ENCODE measurements at regions not wholly inside any gene's neighbourhood (a gene's known extent, or its start where the extent isn't known, plus 50 kb on each side); places are given as distances from the start of the nearest gene placed in this dataset.

DNA sequence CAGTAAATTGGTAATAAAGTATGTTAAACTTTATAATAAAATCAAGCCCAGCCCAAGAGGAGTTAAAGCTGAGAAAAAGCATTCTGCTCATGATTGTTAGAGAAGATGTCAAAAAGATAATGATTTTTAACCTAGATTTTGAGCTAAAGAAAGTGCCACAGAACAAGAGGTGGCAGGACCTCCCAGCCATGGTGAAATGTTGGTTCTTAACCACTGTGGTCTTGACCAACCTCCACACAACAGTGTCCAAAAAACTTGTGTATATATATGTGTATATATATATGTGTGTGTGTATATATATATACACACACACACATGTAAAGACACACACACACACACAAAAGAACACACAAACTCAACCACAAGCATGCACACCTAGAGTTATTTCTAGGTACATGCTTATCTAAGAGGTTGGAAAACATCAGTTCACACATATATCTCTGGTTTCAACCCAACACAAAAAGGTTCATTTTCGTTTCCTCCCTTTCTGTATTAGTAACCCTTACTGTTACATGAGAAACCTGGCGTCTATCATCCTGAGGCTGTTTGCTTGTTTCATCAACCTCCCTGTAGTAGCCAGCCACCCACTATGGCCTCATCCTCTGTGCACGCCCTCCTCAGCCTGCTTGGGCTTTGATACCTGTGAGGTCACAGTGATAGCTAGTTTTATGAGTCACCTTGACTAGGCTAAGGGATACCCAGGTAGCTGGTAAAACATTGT lies 631.8 kb upstream of the ID2 start:
- in situ Hi-C loops (cut with MboI; ENCODE audit: low sequenced_read_pairs): no loop called here
- H3K9me3 ChIP-seq: no peaks in the 10 kb centered on the region

DNA sequence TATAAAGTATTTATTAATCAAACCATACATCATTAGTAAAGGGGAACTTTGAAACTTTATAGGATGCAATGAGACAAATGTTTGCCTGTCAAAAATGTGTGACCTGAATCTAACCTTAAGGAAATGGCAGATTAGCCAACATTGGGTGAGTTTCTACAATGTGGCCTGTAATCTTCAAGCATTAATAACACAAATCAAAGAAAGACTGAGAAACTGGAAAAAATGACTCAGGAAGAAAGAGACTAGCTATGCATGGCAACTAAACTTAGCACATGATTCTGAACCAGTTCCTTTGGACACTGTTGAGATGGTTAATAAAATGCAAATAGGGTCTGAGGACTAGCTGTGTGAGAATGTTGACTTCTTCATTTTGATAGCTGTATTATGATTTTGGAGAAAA lies 628.6 kb upstream of the ID2 start:
- Histone ChIP-seq H3K4me3 (no peak overlapping the region), H3K27me3 (ENCODE audit: low read depth) (no peaks in the 10 kb centered on the region), H3K4me1 (no peaks in the 10 kb centered on the region), H3K9me3 (no peaks in the 10 kb centered on the region), H3K36me3 (replicated peaks) (no peaks in the 10 kb centered on the region)
- no peak for DNase-seq (ENCODE audit: low spot score in 2 of 2)
- in situ Hi-C loops (cut with MboI; ENCODE audit: low sequenced_read_pairs): no loop called here

More for the DNA sequence above, 631.8 kb upstream of the ID2 start:
- no peaks in the 10 kb centered on the region for H3K27me3 ChIP-seq (ENCODE audit: low read depth)
- no peak overlapping the region for H3K4me3 ChIP-seq
- DNase-seq (ENCODE audit: low spot score in 2 of 2): no peak
- no peaks in the 10 kb centered on the region for H3K36me3 ChIP-seq (replicated peaks)
- H3K4me1 ChIP-seq: no peaks in the 10 kb centered on the region

DNA sequence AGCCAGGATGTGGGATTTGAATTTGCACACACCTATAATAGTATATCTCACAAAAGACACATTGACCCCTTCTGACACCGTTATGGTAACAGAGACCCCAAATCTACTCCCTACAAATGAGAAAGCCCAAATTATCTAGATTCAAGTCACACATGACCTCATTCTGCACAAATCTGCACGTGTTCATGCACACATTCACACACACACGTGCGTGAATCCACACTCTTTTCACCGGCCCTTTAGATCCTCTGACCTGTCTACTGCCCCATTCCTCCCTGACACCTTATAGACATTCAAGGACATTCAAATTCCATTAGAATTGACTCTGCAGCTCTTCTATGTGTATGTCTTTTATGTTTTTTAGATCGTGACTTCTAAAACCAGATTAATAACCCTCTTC lies 627.8 kb upstream of the ID2 start:
- H3K4me1 ChIP-seq: no peaks in the 10 kb centered on the region
- DNase-seq (ENCODE audit: low spot score in 2 of 2): no peak
- no peaks in the 10 kb centered on the region for H3K36me3 ChIP-seq (replicated peaks)
- no peaks in the 10 kb centered on the region for H3K9me3 ChIP-seq
- H3K4me3 ChIP-seq: no peak overlapping the region
- no peaks in the 10 kb centered on the region for H3K27me3 ChIP-seq (ENCODE audit: low read depth)
- in situ Hi-C loops (cut with MboI; ENCODE audit: low sequenced_read_pairs): no loop called here

DNA sequence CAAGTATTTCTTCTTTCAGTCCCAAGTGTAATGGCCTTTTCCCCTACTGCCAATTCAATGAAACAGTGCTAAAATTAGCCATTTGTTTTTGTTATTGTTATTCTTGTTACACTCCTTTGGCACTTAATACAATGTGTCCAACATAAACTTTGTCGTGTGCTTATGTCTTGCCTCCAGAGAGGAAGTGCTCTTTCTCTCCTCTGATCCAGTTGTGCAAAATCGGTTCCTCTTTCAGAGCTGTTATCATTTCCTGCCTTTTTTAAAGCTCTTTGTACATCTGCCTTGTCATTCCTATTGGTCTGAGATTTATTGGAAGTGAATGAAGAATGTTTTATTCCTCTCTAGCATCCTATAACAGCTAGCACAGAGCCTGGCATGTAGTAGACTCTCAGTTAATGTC lies 623.2 kb upstream of the ID2 start:
- H3K9me3 ChIP-seq: no peaks in the 10 kb centered on the region
- no peak for DNase-seq (ENCODE audit: low spot score in 2 of 2)
- H3K4me3 ChIP-seq: no peak overlapping the region
- no peaks in the 10 kb centered on the region for H3K27me3 ChIP-seq (ENCODE audit: low read depth)
- no peaks in the 10 kb centered on the region for H3K4me1 ChIP-seq
- in situ Hi-C loops (cut with MboI; ENCODE audit: low sequenced_read_pairs): no loop called here
- no peaks in the 10 kb centered on the region for H3K36me3 ChIP-seq (replicated peaks)

DNA sequence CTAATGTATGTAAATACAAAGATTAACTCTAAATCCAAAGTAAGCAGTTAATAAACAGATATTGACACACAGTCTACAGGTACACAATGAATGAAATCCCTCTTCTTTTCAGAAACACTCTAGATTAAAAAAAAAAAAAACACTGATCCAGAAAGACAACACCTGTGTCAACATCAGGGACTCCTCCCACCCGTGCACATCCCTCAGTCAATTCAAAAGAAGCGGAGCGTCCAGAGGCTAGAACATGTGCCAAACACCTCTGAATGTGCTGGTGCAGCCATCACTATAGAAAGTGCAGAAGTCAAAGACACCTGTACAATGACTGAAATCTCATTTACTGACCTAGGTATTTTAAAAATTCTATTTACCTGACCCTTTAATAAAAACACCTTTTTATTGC lies 622.6 kb upstream of the ID2 start:
- H3K27me3 ChIP-seq (ENCODE audit: low read depth): no peaks in the 10 kb centered on the region
- in situ Hi-C loops (cut with MboI; ENCODE audit: low sequenced_read_pairs): no loop called here
- DNase-seq (ENCODE audit: low spot score in 2 of 2): no peak
- no peaks in the 10 kb centered on the region for H3K36me3 ChIP-seq (replicated peaks)
- H3K4me3 ChIP-seq: no peak overlapping the region
- H3K9me3 ChIP-seq: no peaks in the 10 kb centered on the region
- H3K4me1 ChIP-seq: no peaks in the 10 kb centered on the region

DNA sequence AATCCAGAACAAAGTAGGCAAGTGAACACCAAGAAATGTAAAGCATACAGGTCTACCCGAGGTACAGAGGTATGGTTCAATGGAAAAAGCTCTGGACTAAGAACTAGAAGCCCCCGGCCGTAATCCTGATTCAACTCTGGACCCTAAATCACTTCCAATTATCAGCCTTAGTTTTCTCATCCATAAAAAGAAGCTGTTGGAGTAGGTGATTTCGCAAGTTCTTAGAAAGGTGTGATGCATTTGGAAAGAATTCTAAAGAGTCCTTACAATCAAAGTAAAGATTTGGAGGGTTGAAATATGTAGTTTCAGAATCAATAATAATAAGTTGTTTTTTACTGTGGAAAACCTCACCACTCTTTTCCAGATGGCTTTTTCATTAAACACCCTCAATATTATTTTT lies 622.1 kb upstream of the ID2 start:
- in situ Hi-C loops (cut with MboI; ENCODE audit: low sequenced_read_pairs): no loop called here
- H3K9me3 ChIP-seq: no peaks in the 10 kb centered on the region
- H3K27me3 ChIP-seq (ENCODE audit: low read depth): no peaks in the 10 kb centered on the region
- no peaks in the 10 kb centered on the region for H3K4me1 ChIP-seq
- no peak overlapping the region for H3K4me3 ChIP-seq
- no peak for DNase-seq (ENCODE audit: low spot score in 2 of 2)
- H3K36me3 ChIP-seq (replicated peaks): no peaks in the 10 kb centered on the region

DNA sequence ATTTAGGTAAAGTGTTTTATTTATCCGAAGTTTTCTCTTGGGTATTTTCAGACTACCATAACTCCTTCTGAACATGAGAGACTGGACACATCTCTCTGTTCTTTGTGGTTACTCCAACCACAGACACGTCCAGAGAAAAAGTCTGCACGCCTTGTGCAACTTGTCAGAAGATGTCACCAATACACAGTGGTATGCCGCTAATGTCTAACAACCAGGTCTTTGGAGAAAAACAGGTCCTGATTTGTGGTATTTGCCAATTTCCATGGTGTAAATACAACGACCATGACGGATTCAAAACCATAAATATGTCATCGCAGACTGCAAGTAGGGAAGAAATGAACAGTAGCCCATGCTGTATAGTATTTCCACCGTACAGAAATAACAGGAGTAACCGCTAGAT lies 620.6 kb upstream of the ID2 start:
- Histone ChIP-seq H3K4me3 (no peak overlapping the region), H3K36me3 (replicated peaks) (no peaks in the 10 kb centered on the region), H3K27me3 (ENCODE audit: low read depth) (no peaks in the 10 kb centered on the region), H3K9me3 (no peaks in the 10 kb centered on the region), H3K4me1 (no peaks in the 10 kb centered on the region)
- in situ Hi-C loops (cut with MboI; ENCODE audit: low sequenced_read_pairs): no loop called here
- no peak for DNase-seq (ENCODE audit: low spot score in 2 of 2)

DNA sequence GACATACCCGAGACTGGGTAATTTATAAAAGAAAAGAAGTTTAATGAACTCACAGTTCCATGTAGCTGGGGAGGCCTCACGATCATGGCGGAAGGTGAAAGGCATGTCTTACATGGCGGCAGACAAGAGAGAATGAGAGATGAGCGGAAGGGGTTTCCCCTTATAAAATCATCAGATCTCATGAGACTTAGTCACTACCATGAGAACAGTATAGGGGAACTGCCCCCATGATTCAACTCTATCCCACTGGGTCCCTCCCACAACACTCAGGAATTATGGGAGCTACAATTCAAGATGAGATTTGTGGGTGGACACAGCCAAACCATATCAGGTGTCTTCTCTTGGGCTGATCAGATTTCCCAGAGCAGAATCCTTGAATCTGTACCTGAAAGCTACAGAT lies 617.3 kb upstream of the ID2 start:
- DNase-seq (ENCODE audit: low spot score in 2 of 2): no peak
- Histone ChIP-seq H3K36me3 (replicated peaks) (no peaks in the 10 kb centered on the region), H3K9me3 (no peaks in the 10 kb centered on the region), H3K4me1 (no peaks in the 10 kb centered on the region), H3K27me3 (ENCODE audit: low read depth) (no peaks in the 10 kb centered on the region), H3K4me3 (no peak overlapping the region)
- in situ Hi-C loops (cut with MboI; ENCODE audit: low sequenced_read_pairs): no loop called here

DNA sequence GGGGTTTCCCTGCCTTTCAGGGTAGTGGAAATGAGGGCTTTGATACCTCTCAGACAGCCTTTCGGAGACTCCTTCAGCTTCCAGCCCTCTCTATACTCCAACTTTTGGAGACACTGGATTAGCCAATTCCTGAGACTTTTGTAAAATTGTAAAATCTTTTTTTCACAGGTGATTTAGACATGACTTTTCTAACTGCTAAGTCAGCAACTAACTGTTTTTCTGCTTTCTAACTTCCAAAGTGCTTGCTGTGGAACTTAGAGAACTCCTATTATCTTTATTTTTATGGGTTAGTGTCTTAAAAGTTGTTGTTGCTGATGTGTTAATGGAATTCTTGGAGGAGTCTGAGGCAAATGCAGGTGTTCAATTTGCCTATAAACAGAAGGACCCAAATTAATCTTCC lies 616.7 kb upstream of the ID2 start:
- in situ Hi-C loops (cut with MboI; ENCODE audit: low sequenced_read_pairs): no loop called here

DNA sequence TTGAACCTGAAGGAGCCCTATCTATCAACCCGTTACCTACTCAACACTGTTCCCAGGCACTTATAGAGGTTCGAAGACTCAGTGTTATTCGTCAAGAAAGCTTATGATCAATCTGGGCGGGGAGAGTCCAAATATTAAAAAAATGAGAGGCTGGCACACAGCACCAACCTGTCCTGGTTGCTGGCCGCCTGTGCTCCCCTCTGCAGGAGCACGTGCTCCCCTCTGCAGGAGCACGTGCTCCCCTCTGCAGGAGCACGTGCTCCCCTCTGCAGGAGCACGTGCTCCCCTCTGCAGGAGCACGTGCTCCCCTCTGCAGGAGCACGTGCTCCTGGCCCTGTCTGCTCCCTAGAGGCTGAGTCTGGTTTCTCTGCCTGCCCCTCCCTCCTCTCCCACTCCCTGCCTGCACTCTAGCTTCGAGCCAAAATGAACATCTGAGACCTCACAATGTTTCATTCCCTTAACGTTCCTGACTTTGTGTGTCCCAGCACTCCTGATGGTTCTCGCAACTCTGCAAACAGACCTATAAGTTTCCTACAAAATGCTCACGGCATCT lies 614.0 kb upstream of the ID2 start:
- Histone ChIP-seq H3K36me3 (replicated peaks) (no peaks in the 10 kb centered on the region), H3K9me3 (no peaks in the 10 kb centered on the region), H3K27me3 (ENCODE audit: low read depth) (no peaks in the 10 kb centered on the region), H3K4me1 (no peaks in the 10 kb centered on the region), H3K4me3 (no peak overlapping the region)
- in situ Hi-C loops (cut with MboI; ENCODE audit: low sequenced_read_pairs): no loop called here
- DNase-seq (ENCODE audit: low spot score in 2 of 2): no peak

More for the DNA sequence above, 616.7 kb upstream of the ID2 start:
- DNase-seq (ENCODE audit: low spot score in 2 of 2): no peak
- H3K27me3 ChIP-seq (ENCODE audit: low read depth): no peaks in the 10 kb centered on the region
- H3K4me1 ChIP-seq: no peaks in the 10 kb centered on the region
- no peaks in the 10 kb centered on the region for H3K9me3 ChIP-seq
- no peaks in the 10 kb centered on the region for H3K36me3 ChIP-seq (replicated peaks)
- H3K4me3 ChIP-seq: no peak overlapping the region

DNA sequence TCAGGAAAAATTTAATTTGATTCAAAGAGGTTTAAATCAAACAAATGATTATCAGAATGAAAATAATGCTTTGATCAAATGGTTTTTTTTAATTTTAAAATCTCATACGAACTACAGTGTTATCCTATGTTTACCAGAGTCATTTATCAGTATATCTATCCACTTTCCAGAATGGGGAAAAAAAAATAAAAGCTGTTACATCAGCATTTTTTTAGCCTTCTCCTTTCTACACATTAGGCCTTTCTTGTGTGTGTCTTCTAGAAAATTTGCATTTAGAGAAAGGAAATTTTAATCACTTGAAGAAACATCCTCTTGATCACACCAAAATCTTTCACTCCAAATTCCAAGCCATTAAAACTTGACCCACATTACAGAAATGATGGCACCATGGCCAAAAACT lies 608.9 kb upstream of the ID2 start:
- no peaks in the 10 kb centered on the region for H3K36me3 ChIP-seq (replicated peaks)
- in situ Hi-C loops (cut with MboI; ENCODE audit: low sequenced_read_pairs): no loop called here
- no peaks in the 10 kb centered on the region for H3K27me3 ChIP-seq (ENCODE audit: low read depth)
- no peak for DNase-seq (ENCODE audit: low spot score in 2 of 2)
- no peak overlapping the region for H3K4me3 ChIP-seq
- H3K4me1 ChIP-seq: no peaks in the 10 kb centered on the region
- no peaks in the 10 kb centered on the region for H3K9me3 ChIP-seq

DNA sequence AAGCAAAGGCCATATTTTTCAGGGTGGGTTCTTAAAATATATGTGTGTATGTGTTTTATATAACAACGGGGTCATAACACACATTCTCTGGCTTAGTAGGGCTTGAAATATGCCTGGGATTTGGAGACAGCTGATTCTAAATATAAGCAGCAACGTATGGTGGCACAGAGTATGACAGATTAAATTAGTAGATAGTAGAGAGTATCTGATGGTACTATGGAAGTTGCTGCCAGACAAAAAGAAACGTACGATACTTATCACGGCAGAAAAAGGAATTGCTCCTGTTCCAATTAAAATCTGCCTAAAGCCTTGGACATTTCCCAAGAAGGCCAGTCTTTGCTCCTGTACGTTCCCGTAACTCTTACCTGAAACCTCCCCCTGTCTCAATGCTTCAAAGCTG lies 607.9 kb upstream of the ID2 start:
- no peaks in the 10 kb centered on the region for H3K4me1 ChIP-seq
- DNase-seq (ENCODE audit: low spot score in 2 of 2): no peak
- in situ Hi-C loops (cut with MboI; ENCODE audit: low sequenced_read_pairs): no loop called here
- H3K36me3 ChIP-seq (replicated peaks): no peaks in the 10 kb centered on the region
- H3K9me3 ChIP-seq: no peaks in the 10 kb centered on the region
- H3K27me3 ChIP-seq (ENCODE audit: low read depth): no peaks in the 10 kb centered on the region
- no peak overlapping the region for H3K4me3 ChIP-seq

DNA sequence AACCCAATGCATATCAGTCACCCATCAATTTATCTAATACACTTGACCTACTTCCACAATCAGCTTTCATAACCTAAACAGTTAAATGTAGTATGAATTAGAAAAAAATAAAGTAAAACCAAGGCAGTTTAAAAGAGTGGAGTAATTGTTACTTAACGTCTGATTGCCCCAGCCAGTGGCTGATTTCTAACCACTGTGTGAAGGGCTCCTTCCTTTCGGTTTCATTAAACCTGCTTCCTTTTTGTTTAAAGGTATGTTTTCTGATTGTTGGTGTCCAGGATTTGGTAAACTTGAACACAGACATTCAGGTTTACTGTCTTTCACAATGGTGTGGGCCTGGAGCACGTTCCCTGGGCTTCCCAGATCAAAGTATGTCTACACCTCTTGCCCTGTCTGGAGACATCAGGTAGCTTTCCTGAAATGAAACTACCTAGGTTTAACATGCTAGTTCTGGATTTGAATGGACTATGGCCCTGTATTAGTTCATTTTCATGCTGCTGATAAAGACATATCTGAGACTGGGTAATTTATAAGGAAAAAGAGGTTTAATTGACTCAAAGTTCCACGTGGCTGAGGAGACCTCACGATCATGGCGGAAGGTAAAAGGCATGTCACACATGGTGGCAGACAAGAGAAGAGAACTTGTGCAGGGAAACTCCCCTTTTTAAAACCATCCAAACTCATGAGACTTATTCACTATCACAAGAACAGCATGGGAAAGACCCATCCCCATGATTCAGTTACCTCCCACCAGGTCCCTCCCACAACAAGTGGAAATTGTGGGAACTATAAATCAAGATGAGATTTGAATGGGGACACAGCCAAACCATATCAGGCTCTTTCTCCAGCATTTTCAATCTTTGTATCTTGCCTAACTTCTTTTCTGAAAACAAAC lies 605.2 kb upstream of the ID2 start:
- no peaks in the 10 kb centered on the region for H3K27me3 ChIP-seq (ENCODE audit: low read depth)
- in situ Hi-C loops (cut with MboI; ENCODE audit: low sequenced_read_pairs): no loop called here
- H3K4me1 ChIP-seq: no peaks in the 10 kb centered on the region
- no peak overlapping the region for H3K4me3 ChIP-seq
- H3K36me3 ChIP-seq (replicated peaks): no peaks in the 10 kb centered on the region
- H3K9me3 ChIP-seq: no peaks in the 10 kb centered on the region
- DNase-seq (ENCODE audit: low spot score in 2 of 2): no peak

DNA sequence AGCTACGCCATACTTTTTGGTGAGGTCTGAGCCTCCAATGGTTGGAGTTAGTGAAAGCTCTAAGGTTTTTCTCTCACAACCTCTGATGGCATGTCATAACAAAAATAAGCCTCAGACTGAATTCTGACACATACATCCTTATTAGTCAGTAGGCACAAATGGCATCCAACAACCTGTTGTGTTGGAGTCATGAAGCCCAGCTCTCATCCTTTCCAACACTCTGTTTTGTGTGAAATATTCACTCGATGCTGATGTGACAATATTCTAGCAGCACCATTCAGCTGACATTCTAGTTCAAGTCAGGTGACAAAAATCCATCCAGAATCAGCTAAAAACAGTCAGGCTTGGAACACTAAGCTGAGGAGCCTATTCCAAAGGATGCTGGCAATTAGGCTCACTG lies 603.2 kb upstream of the ID2 start:
- in situ Hi-C loops (cut with MboI; ENCODE audit: low sequenced_read_pairs): no loop called here
- no peaks in the 10 kb centered on the region for H3K36me3 ChIP-seq (replicated peaks)
- no peaks in the 10 kb centered on the region for H3K4me1 ChIP-seq

More for the DNA sequence above, 603.2 kb upstream of the ID2 start:
- no peaks in the 10 kb centered on the region for H3K27me3 ChIP-seq (ENCODE audit: low read depth)
- H3K4me3 ChIP-seq: no peak overlapping the region
- DNase-seq (ENCODE audit: low spot score in 2 of 2): no peak
- H3K9me3 ChIP-seq: no peaks in the 10 kb centered on the region

Data from HAP-1 (cell line).